GM20431 (cell line): ENCODE measurements at regions not wholly inside any gene's neighbourhood (a gene's known extent, or its start where the extent isn't known, plus 50 kb on each side); places are given as distances from the start of the nearest gene placed in this dataset.

Experiments used
- in situ Hi-C: fragments of 300-500 bp; cut with MseI, MboI; formaldehyde crosslinking; loops from one replicate; pipeline ENCODE4 v1.15.0; 2020; ENCODE audit warnings: low sequenced_read_pairs; ENCODE audit not compliant: unreplicated experiment

GRCh38 chr4:179544496-179544895 is 2102.3 kb upstream of the AGA start:
- in situ Hi-C loops: no loop called here

- in situ Hi-C loops: no loop called here
Measured at GRCh38 chr4:179552131-179552530, 2109.9 kb upstream of the AGA start.

- in situ Hi-C loops: no loop called here
Measured at GRCh38 chr4:179563741-179564140, 2121.5 kb upstream of the AGA start.

GRCh38 chr4:179569549-179569948 is 2127.3 kb upstream of the AGA start:
- in situ Hi-C loops: no loop called here

GRCh38 chr4:179582164-179582905 is 2140.1 kb upstream of the AGA start:
- in situ Hi-C loops: no loop called here

- in situ Hi-C loops: no loop called here
Measured at GRCh38 chr4:179583221-179583620, 2141.0 kb upstream of the AGA start.

GRCh38 chr4:179584101-179584500 is 2141.9 kb upstream of the AGA start:
- in situ Hi-C loops: no loop called here

GRCh38 chr4:179585761-179586160 is 2143.5 kb upstream of the AGA start:
- in situ Hi-C loops: no loop called here

- in situ Hi-C loops: no loop called here
Measured at GRCh38 chr4:179586460-179586859, 2144.2 kb upstream of the AGA start.

- in situ Hi-C loops: no loop called here
Measured at GRCh38 chr4:179595671-179596410, 2153.6 kb upstream of the AGA start.

GRCh38 chr4:179596621-179597020 is 2154.4 kb upstream of the AGA start:
- in situ Hi-C loops: no loop called here

GRCh38 chr4:179597301-179597700 is 2155.1 kb upstream of the AGA start:
- in situ Hi-C loops: no loop called here

GRCh38 chr4:179601671-179602070 is 2159.4 kb upstream of the AGA start:
- in situ Hi-C loops: no loop called here

GRCh38 chr4:179605196-179605595 is 2163.0 kb upstream of the AGA start:
- in situ Hi-C loops: no loop called here

GRCh38 chr4:179607003-179607402 is 2164.8 kb upstream of the AGA start:
- in situ Hi-C loops: no loop called here

- in situ Hi-C loops: no loop called here
Measured at GRCh38 chr4:179615704-179616103, 2173.5 kb upstream of the AGA start.

GRCh38 chr4:179618966-179619365 is 2176.7 kb upstream of the AGA start:
- in situ Hi-C loops: no loop called here

GRCh38 chr4:179624768-179625181 is 2182.5 kb upstream of the AGA start:
- in situ Hi-C loops: no loop called here

GRCh38 chr4:179625406-179625805 is 2183.2 kb upstream of the AGA start:
- in situ Hi-C loops: no loop called here

GRCh38 chr4:179626687-179627086 is 2184.4 kb upstream of the AGA start:
- in situ Hi-C loops: no loop called here

GRCh38 chr4:179631321-179631720 is 2189.1 kb upstream of the AGA start:
- in situ Hi-C loops: no loop called here

- in situ Hi-C loops: no loop called here
Measured at GRCh38 chr4:179634862-179635261, 2192.6 kb upstream of the AGA start.
